ENCODE measurements at regions not wholly inside any gene's neighbourhood (a gene's known extent, or its start where the extent isn't known, plus 50 kb on each side); places are given as distances from the start of the nearest gene placed in this dataset.

DNA sequence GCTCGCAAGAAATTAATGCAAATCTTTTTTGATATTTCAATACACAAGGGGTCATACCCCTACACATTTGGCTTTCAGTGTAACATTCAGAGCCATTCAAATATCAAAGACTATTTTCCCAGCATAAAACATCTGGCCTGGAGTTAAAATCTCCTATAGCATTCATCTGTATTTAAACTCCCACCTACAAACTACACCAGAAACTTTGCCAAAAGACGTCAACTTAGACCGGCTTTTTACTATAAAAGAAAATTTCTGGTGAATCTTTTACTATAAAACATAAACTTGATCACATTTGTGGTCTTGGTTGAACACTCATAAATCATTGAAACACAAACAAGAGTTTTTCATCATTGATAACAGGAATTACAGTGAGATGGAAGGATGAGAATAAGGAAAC lies 473.3 kb upstream of the DCN start:
- TF ChIP-seq POLR2AphosphoS5 (IDR thresholded peaks at IDR 0.05; ENCODE audit: low read depth, low read length) (no peak), TCF7L2 (IDR thresholded peaks at IDR 0.05; ENCODE audit: low read depth, low read length) (no peak), SIN3A (IDR thresholded peaks at IDR 0.05; ENCODE audit: borderline replicate concordance, insufficient read depth, low read depth, low read length) (no peak)
- TF ChIP-seq, protein P1, sequence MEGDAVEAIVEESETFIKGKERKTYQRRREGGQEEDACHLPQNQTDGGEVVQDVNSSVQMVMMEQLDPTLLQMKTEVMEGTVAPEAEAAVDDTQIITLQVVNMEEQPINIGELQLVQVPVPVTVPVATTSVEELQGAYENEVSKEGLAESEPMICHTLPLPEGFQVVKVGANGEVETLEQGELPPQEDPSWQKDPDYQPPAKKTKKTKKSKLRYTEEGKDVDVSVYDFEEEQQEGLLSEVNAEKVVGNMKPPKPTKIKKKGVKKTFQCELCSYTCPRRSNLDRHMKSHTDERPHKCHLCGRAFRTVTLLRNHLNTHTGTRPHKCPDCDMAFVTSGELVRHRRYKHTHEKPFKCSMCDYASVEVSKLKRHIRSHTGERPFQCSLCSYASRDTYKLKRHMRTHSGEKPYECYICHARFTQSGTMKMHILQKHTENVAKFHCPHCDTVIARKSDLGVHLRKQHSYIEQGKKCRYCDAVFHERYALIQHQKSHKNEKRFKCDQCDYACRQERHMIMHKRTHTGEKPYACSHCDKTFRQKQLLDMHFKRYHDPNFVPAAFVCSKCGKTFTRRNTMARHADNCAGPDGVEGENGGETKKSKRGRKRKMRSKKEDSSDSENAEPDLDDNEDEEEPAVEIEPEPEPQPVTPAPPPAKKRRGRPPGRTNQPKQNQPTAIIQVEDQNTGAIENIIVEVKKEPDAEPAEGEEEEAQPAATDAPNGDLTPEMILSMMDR (IDR thresholded peaks at IDR 0.05): no peak
- TF ChIP-seq, protein P2, sequence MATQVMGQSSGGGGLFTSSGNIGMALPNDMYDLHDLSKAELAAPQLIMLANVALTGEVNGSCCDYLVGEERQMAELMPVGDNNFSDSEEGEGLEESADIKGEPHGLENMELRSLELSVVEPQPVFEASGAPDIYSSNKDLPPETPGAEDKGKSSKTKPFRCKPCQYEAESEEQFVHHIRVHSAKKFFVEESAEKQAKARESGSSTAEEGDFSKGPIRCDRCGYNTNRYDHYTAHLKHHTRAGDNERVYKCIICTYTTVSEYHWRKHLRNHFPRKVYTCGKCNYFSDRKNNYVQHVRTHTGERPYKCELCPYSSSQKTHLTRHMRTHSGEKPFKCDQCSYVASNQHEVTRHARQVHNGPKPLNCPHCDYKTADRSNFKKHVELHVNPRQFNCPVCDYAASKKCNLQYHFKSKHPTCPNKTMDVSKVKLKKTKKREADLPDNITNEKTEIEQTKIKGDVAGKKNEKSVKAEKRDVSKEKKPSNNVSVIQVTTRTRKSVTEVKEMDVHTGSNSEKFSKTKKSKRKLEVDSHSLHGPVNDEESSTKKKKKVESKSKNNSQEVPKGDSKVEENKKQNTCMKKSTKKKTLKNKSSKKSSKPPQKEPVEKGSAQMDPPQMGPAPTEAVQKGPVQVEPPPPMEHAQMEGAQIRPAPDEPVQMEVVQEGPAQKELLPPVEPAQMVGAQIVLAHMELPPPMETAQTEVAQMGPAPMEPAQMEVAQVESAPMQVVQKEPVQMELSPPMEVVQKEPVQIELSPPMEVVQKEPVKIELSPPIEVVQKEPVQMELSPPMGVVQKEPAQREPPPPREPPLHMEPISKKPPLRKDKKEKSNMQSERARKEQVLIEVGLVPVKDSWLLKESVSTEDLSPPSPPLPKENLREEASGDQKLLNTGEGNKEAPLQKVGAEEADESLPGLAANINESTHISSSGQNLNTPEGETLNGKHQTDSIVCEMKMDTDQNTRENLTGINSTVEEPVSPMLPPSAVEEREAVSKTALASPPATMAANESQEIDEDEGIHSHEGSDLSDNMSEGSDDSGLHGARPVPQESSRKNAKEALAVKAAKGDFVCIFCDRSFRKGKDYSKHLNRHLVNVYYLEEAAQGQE (IDR thresholded peaks at IDR 0.05; ENCODE audit: insufficient read depth in 1 of 2, low read depth in 2 of 2, low read length in 1 of 2): no peak
